B cell (primary cell): ENCODE measurements at regions not wholly inside any gene's neighbourhood (a gene's known extent, or its start where the extent isn't known, plus 50 kb on each side); places are given as distances from the start of the nearest gene placed in this dataset.
"Not testable (repeated sequence)": the region's sequence is repeated elsewhere in the genome, so short reads cannot be mapped to it uniquely, and the experiment has no call there.

Experiments
- ATAC-seq: fragments of 200-7000 bp; cut with Tn5 transposase; one replicate; pipeline ENCODE4 v1.10.0; 2021; ENCODE audit warnings: low read depth, mild to moderate bottlenecking, moderate number of reproducible peaks, moderate library complexity
- CTCF ChIA-PET: fragments of 350-600 bp; sonication (Branson Sonifier 250); formaldehyde crosslinking; loops from one replicate; lab custom pipeline; 2021; ENCODE audit warnings: antibody characterized with exemption, inconsistent platforms; lab: Charles Lee
- POLR2A ChIA-PET: fragments of 350-600 bp; sonication (Branson Sonifier 250); formaldehyde crosslinking; loops from one replicate; lab custom pipeline; 2021; ENCODE audit warnings: antibody characterized with exemption; lab: Charles Lee
- DNase-seq: peaks from one replicate; pipeline ENCODE4 v3.0.0; 2013
- H2AFZ ChIP-seq: 2 replicates; pipeline ENCODE4 v1.6.1; 2012; ENCODE audit warnings: mild to moderate bottlenecking, low read depth, low read length; ENCODE audit not compliant: insufficient read depth, poor library complexity, severe bottlenecking
- H3K27ac ChIP-seq, 2 donors: 1 replicate in 1 of 2; 2 replicates in 1 of 2; pipeline ENCODE4 v1.5.1; 2012 to 2013; ENCODE audit warnings: low read length in 2 of 2, mild to moderate bottlenecking in 2 of 2, moderate library complexity in 1 of 2
- H3K27me3 ChIP-seq, 4 experiments: fragments of 200-600 bp in 1 of 4; sonication (generic) in 1 of 4; replicated peaks in 1 of 4; 1 replicate in 2 of 4; 2 replicates in 2 of 4; pipeline versions ENCODE4 v1.6.1 to v1.7.0; 2013 to 2016; ENCODE audit warnings: low read length in 3 of 4, mild to moderate bottlenecking in 2 of 4, mixed read lengths in 1 of 4, moderate library complexity in 1 of 4; ENCODE audit not compliant: insufficient read depth in 4 of 4, control insufficient read depth in 3 of 4; ENCODE audit errors: control extremely low read depth in 1 of 4
- H3K36me3 ChIP-seq, 2 experiments: replicated peaks in 1 of 2; 1 replicate in 1 of 2; 2 replicates in 1 of 2; pipeline versions ENCODE4 v1.6.1 to v1.7.1; 2013; ENCODE audit warnings: low read length in 1 of 2; ENCODE audit not compliant: insufficient read depth in 2 of 2, control insufficient read depth in 1 of 2; ENCODE audit errors: control extremely low read depth in 1 of 2, extremely low read depth in 1 of 2
- H3K4me1 ChIP-seq, 2 donors: fragments of 200-600 bp in 1 of 2; sonication (generic) in 1 of 2; 1 replicate in 1 of 2; 2 replicates in 1 of 2; pipeline versions ENCODE4 v1.5.1 to v1.6.1; 2013 to 2017; ENCODE audit warnings: low read length in 2 of 2; ENCODE audit not compliant: control insufficient read depth in 2 of 2, insufficient read depth in 2 of 2
- H3K4me2 ChIP-seq: replicated peaks from 2 replicates; pipeline ENCODE3; 2012; ENCODE audit warnings: mild to moderate bottlenecking, low read depth, low read length; ENCODE audit not compliant: poor library complexity, severe bottlenecking
- H3K4me3 ChIP-seq, 5 experiments: fragments of 200-600 bp in 1 of 5; sonication (generic) in 1 of 5; 1 replicate in 3 of 5; 2 replicates in 2 of 5; pipeline versions ENCODE4 v1.5.1 to v1.7.0; 2011 to 2016; ENCODE audit warnings: low read length in 4 of 5, mild to moderate bottlenecking in 4 of 5, low read depth in 2 of 5, control low read depth in 1 of 5, moderate library complexity in 1 of 5; ENCODE audit not compliant: insufficient read depth in 1 of 5; ENCODE audit errors: control extremely low read depth in 1 of 5, extremely low read depth in 1 of 5
- H3K79me2 ChIP-seq: fragments of 200-600 bp; sonication (generic); one replicate; pipeline ENCODE4 v1.6.0; 2016; ENCODE audit warnings: low read length; ENCODE audit not compliant: control insufficient read depth, insufficient read depth
- H3K9ac ChIP-seq: fragments of 200-600 bp; sonication (generic); 2 replicates; pipeline ENCODE4 v1.6.1; 2017; ENCODE audit warnings: mild to moderate bottlenecking, low read length, moderate library complexity
- H3K9me3 ChIP-seq, 3 donors: one replicate each; pipeline versions ENCODE4 v1.6.1 to v1.7.1; 2013; ENCODE audit warnings: low read length in 2 of 3; ENCODE audit not compliant: control insufficient read depth in 2 of 3, insufficient read depth in 1 of 3; ENCODE audit errors: control extremely low read depth in 1 of 3
- H4K20me1 ChIP-seq: 2 replicates; pipeline ENCODE4 v1.6.0; 2012; ENCODE audit warnings: mild to moderate bottlenecking, low read length; ENCODE audit not compliant: insufficient read depth, control insufficient read depth, poor library complexity, severe bottlenecking
- H3K27ac Mint-ChIP-seq: one replicate; pipeline ENCODE4 v1.8.0; 2021; ENCODE audit warnings: mixed read lengths
- H3K27me3 Mint-ChIP-seq: one replicate; pipeline ENCODE4 v1.8.0; 2021; ENCODE audit warnings: mixed read lengths
- H3K4me1 Mint-ChIP-seq: one replicate; pipeline ENCODE4 v1.8.0; 2021; ENCODE audit warnings: mixed read lengths
- H3K4me3 Mint-ChIP-seq: one replicate; pipeline ENCODE4 v1.8.0; 2021; ENCODE audit warnings: mixed read lengths
- H3K9me3 Mint-ChIP-seq: one replicate; pipeline ENCODE4 v1.8.0; 2022; ENCODE audit warnings: mixed read lengths; ENCODE audit not compliant: insufficient read depth
- CTCF ChIP-seq: fragments of 200-600 bp; IDR thresholded peaks from one replicate; pipeline ENCODE4 v1.8.0; 2022; ENCODE audit warnings: antibody characterized with exemption, mild to moderate bottlenecking
- EZH2 ChIP-seq: IDR thresholded peaks from 2 replicates; pipeline ENCODE4 v1.6.1; 2012; ENCODE audit warnings: borderline replicate concordance, low read depth, mild to moderate bottlenecking, moderate library complexity, low read length; ENCODE audit not compliant: insufficient read depth, poor library complexity, severe bottlenecking
- WGBS: methylation state at CpG from one replicate; pipeline ENCODE4 v1.1.5; 2013; ENCODE audit warnings: missing lambda C conversion rate; ENCODE audit not compliant: insufficient coverage; 5-methylcytosine and 5-hydroxymethylcytosine counted together
- intact Hi-C: fragments of 100-400 bp; cut with micrococcal nuclease; formaldehyde crosslinking; loops from one replicate; pipeline ENCODE4 v1.10.0; 2022

- H3K4me2 ChIP-seq, result peak overlapping the region; percentile 98
- DNase-seq, result peak; percentile 22
- peak overlapping the region in 4 of 5 experiments; percentile 43 to 67 (median 56) for H3K4me3 ChIP-seq
- no peak for TF ChIP-seq EZH2
- no peak for TF ChIP-seq CTCF
- 52% methylated on average over 39 of the region's 43 CpGs for WGBS
- peaks cover 0 to 32% (median 10%) of the 10 kb centered on the region in 4 experiments for H3K27me3 ChIP-seq
- ChIA-PET POLR2A (no interaction called here), CTCF (no interaction called here)
- intact Hi-C loops, result loop anchor here (5.0 kb wide), 4 partner anchors 138 to 343 kb away; partner anchors contain the start of genes GNA13 and LRRC37A3
- no peak overlapping the region for H3K27ac Mint-ChIP-seq
- peak overlapping the region; percentile 64 for H3K9ac ChIP-seq
- H3K4me3 Mint-ChIP-seq, result peak overlapping the region; percentile 84
- H3K79me2 ChIP-seq, result peaks cover 4% of the 10 kb centered on the region
- H4K20me1 ChIP-seq, result peaks cover 38% of the 10 kb centered on the region
- H3K27ac ChIP-seq, result no peak overlapping the region
- no peak for ATAC-seq
- H2AFZ ChIP-seq, result no peak overlapping the region
- peaks cover 37 to 53% of the 10 kb centered on the region in 2 donors for H3K4me1 ChIP-seq
- peaks cover 0 to 14% (median 0%) of the 10 kb centered on the region in 3 donors for H3K9me3 ChIP-seq
- peaks cover 3% of the 10 kb centered on the region for H3K27me3 Mint-ChIP-seq
- peaks cover 45% of the 10 kb centered on the region for H3K4me1 Mint-ChIP-seq
- H3K36me3 ChIP-seq, result peaks cover 0 to 11% of the 10 kb centered on the region in 2 experiments
- H3K9me3 Mint-ChIP-seq, result no peaks in the 10 kb centered on the region
Measured at GRCh38 chr17:64779376-64780095, 117.4 kb upstream of the SMURF2 start.

GRCh38 chr17:64779098-64779375 lies 116.9 kb upstream of the SMURF2 start:
- 41% methylated on average over 12 of the region's 13 CpGs for WGBS
- Mint-ChIP-seq H3K4me3 (peak overlapping the region; percentile 84), H3K4me1 (peaks cover 45% of the 10 kb centered on the region), H3K27ac (peak overlapping the region; percentile 70)
- ChIA-PET POLR2A (interaction anchor here (0.6 kb wide), 1 partner anchor 62 kb away, joined by 4 read pairs; no protein-coding TSS in a partner anchor), CTCF (interaction anchor here (2.5 kb wide), 1 partner anchor 321 kb away, joined by 7 read pairs; no protein-coding TSS in a partner anchor)
- not testable (repeated sequence) for H3K79me2 ChIP-seq, H3K27me3 Mint-ChIP-seq, H3K27ac ChIP-seq, H3K9me3 Mint-ChIP-seq, ATAC-seq, H3K36me3 ChIP-seq, DNase-seq
- Histone ChIP-seq H3K4me3 (peak overlapping the region in 3 of 5 experiments; percentile 32 to 51 (median 35)), H3K4me1 (peaks cover 37 to 56% of the 10 kb centered on the region in 2 donors), H3K27me3 (peaks cover 0 to 32% (median 10%) of the 10 kb centered on the region in 4 experiments), H3K9ac (peak overlapping the region; percentile 61), H2AFZ (peak overlapping the region; percentile 66), H3K9me3 (peaks cover 0 to 14% (median 0%) of the 10 kb centered on the region in 3 donors), H3K4me2 (peak overlapping the region; percentile 98), H4K20me1 (peaks cover 38% of the 10 kb centered on the region)
- intact Hi-C loops, result loop anchor here (5.0 kb wide), 4 partner anchors 138 to 343 kb away; partner anchors contain the start of genes GNA13 and LRRC37A3
